ENCODE measurements at regions not wholly inside any gene's neighbourhood (a gene's known extent, or its start where the extent isn't known, plus 50 kb on each side); places are given as distances from the start of the nearest gene placed in this dataset.

DNA sequence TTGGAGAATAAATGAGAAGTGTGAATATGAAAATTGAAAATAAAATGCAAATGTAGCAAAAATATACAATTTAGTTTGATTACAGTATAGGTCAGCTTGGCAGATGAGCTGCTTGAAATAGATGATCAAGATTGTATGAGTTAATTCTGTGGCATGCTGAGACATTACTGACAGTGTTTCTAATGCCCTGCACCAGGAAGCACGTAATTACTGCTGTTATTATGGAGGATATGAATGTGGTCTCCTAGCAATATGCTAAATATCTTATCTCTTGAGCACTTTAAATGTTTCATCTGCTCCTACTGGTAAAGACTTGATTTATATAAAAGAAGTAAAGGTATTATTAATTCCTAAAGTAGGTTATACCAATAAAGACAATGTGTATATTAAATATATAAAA is 1015.5 kb downstream of the PLOD2 start:
- Histone ChIP-seq H3K27ac (no peak overlapping the region), H3K9me3 (no peaks in the 10 kb centered on the region), H3K9ac (ENCODE audit: low read depth in 2 of 2, low read length in 2 of 2) (no peak overlapping the region), H3K4me1 (no peaks in the 10 kb centered on the region), H3K27me3 (no peaks in the 10 kb centered on the region), H3K36me3 (no peaks in the 10 kb centered on the region), H3K4me3 (no peak overlapping the region)
- TF ChIP-seq, protein P1, sequence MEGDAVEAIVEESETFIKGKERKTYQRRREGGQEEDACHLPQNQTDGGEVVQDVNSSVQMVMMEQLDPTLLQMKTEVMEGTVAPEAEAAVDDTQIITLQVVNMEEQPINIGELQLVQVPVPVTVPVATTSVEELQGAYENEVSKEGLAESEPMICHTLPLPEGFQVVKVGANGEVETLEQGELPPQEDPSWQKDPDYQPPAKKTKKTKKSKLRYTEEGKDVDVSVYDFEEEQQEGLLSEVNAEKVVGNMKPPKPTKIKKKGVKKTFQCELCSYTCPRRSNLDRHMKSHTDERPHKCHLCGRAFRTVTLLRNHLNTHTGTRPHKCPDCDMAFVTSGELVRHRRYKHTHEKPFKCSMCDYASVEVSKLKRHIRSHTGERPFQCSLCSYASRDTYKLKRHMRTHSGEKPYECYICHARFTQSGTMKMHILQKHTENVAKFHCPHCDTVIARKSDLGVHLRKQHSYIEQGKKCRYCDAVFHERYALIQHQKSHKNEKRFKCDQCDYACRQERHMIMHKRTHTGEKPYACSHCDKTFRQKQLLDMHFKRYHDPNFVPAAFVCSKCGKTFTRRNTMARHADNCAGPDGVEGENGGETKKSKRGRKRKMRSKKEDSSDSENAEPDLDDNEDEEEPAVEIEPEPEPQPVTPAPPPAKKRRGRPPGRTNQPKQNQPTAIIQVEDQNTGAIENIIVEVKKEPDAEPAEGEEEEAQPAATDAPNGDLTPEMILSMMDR (IDR thresholded peaks at IDR 0.05): no peak
- intact Hi-C loops (cut with DNase I): no loop called here
- no peak for DNase-seq

DNA sequence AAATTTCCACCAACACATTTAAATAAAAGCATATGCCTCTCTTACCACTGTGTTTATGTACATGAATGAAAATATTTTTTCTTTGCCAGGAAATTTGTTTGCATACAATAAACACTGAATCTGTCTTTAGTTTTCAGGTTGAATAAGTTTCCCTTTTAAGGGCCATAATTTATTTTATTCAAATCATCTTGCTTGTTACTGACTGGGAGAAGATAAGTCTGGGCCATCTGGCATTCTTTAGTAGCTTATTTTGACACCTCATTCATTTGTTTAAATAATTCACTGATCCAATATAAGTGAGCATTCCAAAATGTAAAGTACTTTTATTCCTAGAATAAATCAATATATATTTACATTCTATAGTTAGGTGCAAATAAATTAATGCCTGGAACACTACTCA is 1001.3 kb downstream of the PLOD2 start:
- DNase-seq: no peak
- intact Hi-C loops (cut with DNase I): no loop called here
- Histone ChIP-seq H3K27ac (no peak overlapping the region), H3K27me3 (no peaks in the 10 kb centered on the region), H3K36me3 (no peaks in the 10 kb centered on the region), H3K4me1 (no peaks in the 10 kb centered on the region), H3K9me3 (no peaks in the 10 kb centered on the region), H3K9ac (ENCODE audit: low read depth in 2 of 2, low read length in 2 of 2) (no peak overlapping the region), H3K4me3 (no peak overlapping the region)
- TF ChIP-seq, protein P1 (IDR thresholded peaks at IDR 0.05): no peak

- Histone ChIP-seq H3K36me3 (no peaks in the 10 kb centered on the region), H3K4me1 (no peaks in the 10 kb centered on the region), H3K9me3 (no peaks in the 10 kb centered on the region), H3K27me3 (no peaks in the 10 kb centered on the region), H3K4me3 (no peak overlapping the region), H3K9ac (ENCODE audit: low read depth in 2 of 2, low read length in 2 of 2) (no peak overlapping the region), H3K27ac (no peak overlapping the region)
- TF ChIP-seq, protein P1 (IDR thresholded peaks at IDR 0.05): no peak
- no peak for DNase-seq
- intact Hi-C loops (cut with DNase I): no loop called here
Observed at GRCh38 chr3:145170121-145170520, 990.9 kb downstream of the PLOD2 start.

- Histone ChIP-seq H3K9ac (ENCODE audit: low read depth in 2 of 2, low read length in 2 of 2) (no peak overlapping the region), H3K27ac (no peak overlapping the region), H3K36me3 (no peaks in the 10 kb centered on the region), H3K27me3 (no peaks in the 10 kb centered on the region), H3K9me3 (no peaks in the 10 kb centered on the region), H3K4me3 (no peak overlapping the region), H3K4me1 (no peaks in the 10 kb centered on the region)
- intact Hi-C loops (cut with DNase I): no loop called here
- no peak for DNase-seq
- TF ChIP-seq, protein P1 (IDR thresholded peaks at IDR 0.05): no peak
Observed at GRCh38 chr3:145175626-145176025, 985.4 kb downstream of the PLOD2 start.

DNA sequence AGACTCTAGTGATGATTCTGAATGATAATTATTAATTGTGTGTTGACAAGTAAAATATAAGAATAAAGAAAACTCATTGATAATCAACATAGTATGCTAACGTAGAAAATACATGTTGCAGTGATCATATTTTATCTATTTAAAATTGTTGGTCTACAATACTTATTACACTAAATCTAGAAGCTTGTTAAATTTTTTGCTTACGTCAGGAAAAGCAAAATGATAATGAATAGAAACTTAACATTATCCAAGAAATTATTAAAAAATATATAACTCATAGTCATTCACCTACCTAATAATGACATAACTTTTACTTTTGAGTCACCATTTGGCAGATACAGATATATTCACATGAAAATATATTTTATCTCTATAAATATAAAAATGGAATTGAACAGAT is 984.1 kb downstream of the PLOD2 start:
- Histone ChIP-seq H3K36me3 (no peaks in the 10 kb centered on the region), H3K4me3 (no peak overlapping the region), H3K9ac (ENCODE audit: low read depth in 2 of 2, low read length in 2 of 2) (no peak overlapping the region), H3K9me3 (no peaks in the 10 kb centered on the region), H3K27me3 (no peaks in the 10 kb centered on the region), H3K4me1 (no peaks in the 10 kb centered on the region), H3K27ac (no peak overlapping the region)
- intact Hi-C loops (cut with DNase I): no loop called here
- DNase-seq: no peak
- TF ChIP-seq, protein P1 (IDR thresholded peaks at IDR 0.05): no peak

DNA sequence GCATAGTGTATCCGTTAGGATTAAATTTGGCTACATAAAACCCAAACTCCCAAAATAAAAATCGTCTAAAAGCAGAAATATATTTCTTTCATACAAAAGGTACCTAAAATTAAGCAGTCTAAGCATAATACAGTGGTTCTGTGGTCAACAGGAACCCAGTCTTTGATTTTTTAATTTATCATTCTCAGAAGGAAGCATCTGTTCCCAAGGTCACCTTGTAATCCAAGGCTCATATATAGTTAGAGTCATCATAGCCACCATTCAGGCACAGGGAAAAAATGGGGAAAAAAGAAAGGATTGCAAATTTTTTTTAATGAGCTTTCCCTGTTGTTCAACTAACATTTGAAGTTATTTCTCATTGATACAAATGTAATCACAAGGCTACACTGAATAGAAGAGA is 983.2 kb downstream of the PLOD2 start:
- intact Hi-C loops (cut with DNase I): no loop called here
- no peak for DNase-seq
- Histone ChIP-seq H3K36me3 (no peaks in the 10 kb centered on the region), H3K4me3 (no peak overlapping the region), H3K27me3 (no peaks in the 10 kb centered on the region), H3K4me1 (no peaks in the 10 kb centered on the region), H3K27ac (no peak overlapping the region), H3K9me3 (no peaks in the 10 kb centered on the region), H3K9ac (ENCODE audit: low read depth in 2 of 2, low read length in 2 of 2) (no peak overlapping the region)
- TF ChIP-seq, protein P1 (IDR thresholded peaks at IDR 0.05): no peak

Measured in colonic mucosa (tissue), 4 donors.